Coronary artery (tissue), 2 donors: ENCODE measurements at regions not wholly inside any gene's neighbourhood (a gene's known extent, or its start where the extent isn't known, plus 50 kb on each side); places are given as distances from the start of the nearest gene placed in this dataset.
"Not testable (repeated sequence)": the region's sequence is repeated elsewhere in the genome, so short reads cannot be mapped to it uniquely, and the experiment has no call there.

Experiments used
- DNase-seq: peaks from one replicate; pipeline ENCODE4 v3.0.0-alpha.2; 2017; ENCODE audit warnings: low spot score
- H3K27ac ChIP-seq, 2 donors: fragments of 200-600 bp; sonication (generic); one replicate each; pipeline ENCODE4 v1.5.1; 2016 to 2019
- H3K4me3 ChIP-seq: fragments of 200-600 bp; sonication (generic); 2 replicates; pipeline ENCODE4 v1.5.1; 2016; ENCODE audit warnings: mild to moderate bottlenecking, moderate library complexity
- CTCF ChIP-seq: fragments of 200-600 bp; sonication (generic); IDR thresholded peaks from one replicate; pipeline ENCODE4 v1.5.1; 2019; ENCODE audit warnings: antibody characterized with exemption

GRCh38 chrX:52271206-52271605 is 86.5 kb downstream of the MAGED4 start:
- no peak overlapping the region for H3K4me3 ChIP-seq
- H3K27ac ChIP-seq: no peak overlapping the region
- no peak for TF ChIP-seq CTCF
- no peak for DNase-seq

GRCh38 chrX:52277666-52278065 is 91.2 kb upstream of the XAGE2 start:
- TF ChIP-seq CTCF: no peak
- DNase-seq: no peak
- no peak overlapping the region for H3K4me3 ChIP-seq

GRCh38 chrX:52280812-52281211 is 88.0 kb upstream of the XAGE2 start:
- no peak overlapping the region for H3K27ac ChIP-seq
- DNase-seq: no peak
- H3K4me3 ChIP-seq: no peak overlapping the region
- TF ChIP-seq CTCF: no peak

More at GRCh38 chrX:52277666-52278065, 91.2 kb upstream of the XAGE2 start:
- no peak overlapping the region for H3K27ac ChIP-seq

GRCh38 chrX:52284865-52285264 is 84.0 kb upstream of the XAGE2 start:
- H3K4me3 ChIP-seq: no peak overlapping the region
- no peak for DNase-seq
- no peak for TF ChIP-seq CTCF
- no peak overlapping the region for H3K27ac ChIP-seq

GRCh38 chrX:52298968-52299367 is 69.9 kb upstream of the XAGE2 start:
- not testable (repeated sequence) for H3K4me3 ChIP-seq, H3K27ac ChIP-seq, DNase-seq

GRCh38 chrX:52308532-52308931 is 60.3 kb upstream of the XAGE2 start:
- DNase-seq, H3K4me3 ChIP-seq, H3K27ac ChIP-seq: not testable (repeated sequence)
